HG02852 (cell line): ENCODE measurements at regions not wholly inside any gene's neighbourhood (a gene's known extent, or its start where the extent isn't known, plus 50 kb on each side); places are given as distances from the start of the nearest gene placed in this dataset.
"Not testable (repeated sequence)": the region's sequence is repeated elsewhere in the genome, so short reads cannot be mapped to it uniquely, and the experiment has no call there.

Experiments
- ATAC-seq: cut with Tn5 transposase; IDR thresholded peaks from one replicate; pipeline ENCODE4 v1.9.1; 2021; ENCODE audit warnings: mild to moderate bottlenecking, moderate library complexity; ENCODE audit not compliant: unreplicated experiment

GRCh38 chr9:106479679-106480078 is 383.3 kb upstream of the ZNF462 start:
- no peak for ATAC-seq

GRCh38 chr9:106481013-106481609 is 381.9 kb upstream of the ZNF462 start:
- no peak for ATAC-seq

- no peak for ATAC-seq
Measured at GRCh38 chr9:106482733-106483132, 380.2 kb upstream of the ZNF462 start.

- no peak for ATAC-seq
Measured at GRCh38 chr9:106486685-106487084, 376.3 kb upstream of the ZNF462 start.

- ATAC-seq = no peak
Measured at GRCh38 chr9:106487266-106487665, 375.7 kb upstream of the ZNF462 start.

- ATAC-seq = not testable (repeated sequence)
Measured at GRCh38 chr9:106492126-106492525, 370.8 kb upstream of the ZNF462 start.

- ATAC-seq = no peak
Measured at GRCh38 chr9:106500171-106500570, 362.8 kb upstream of the ZNF462 start.

- ATAC-seq = not testable (repeated sequence)
Measured at GRCh38 chr9:106501210-106501609, 361.8 kb upstream of the ZNF462 start.

GRCh38 chr9:106502930-106503329 is 360.0 kb upstream of the ZNF462 start:
- ATAC-seq = no peak

- no peak for ATAC-seq
Measured at GRCh38 chr9:106503759-106504158, 359.2 kb upstream of the ZNF462 start.

GRCh38 chr9:106526716-106527204 is 336.2 kb upstream of the ZNF462 start:
- ATAC-seq = no peak

GRCh38 chr9:106528158-106528557 is 334.8 kb upstream of the ZNF462 start:
- ATAC-seq = no peak

GRCh38 chr9:106529616-106530015 is 333.4 kb upstream of the ZNF462 start:
- ATAC-seq = no peak

GRCh38 chr9:106531491-106531890 is 331.5 kb upstream of the ZNF462 start:
- ATAC-seq = no peak

- ATAC-seq = no peak
Measured at GRCh38 chr9:106532306-106533015, 330.5 kb upstream of the ZNF462 start.

GRCh38 chr9:106534800-106535199 is 328.2 kb upstream of the ZNF462 start:
- ATAC-seq = no peak

- ATAC-seq = no peak
Measured at GRCh38 chr9:106535439-106535838, 327.5 kb upstream of the ZNF462 start.

- ATAC-seq = no peak
Measured at GRCh38 chr9:106557996-106558667, 304.8 kb upstream of the ZNF462 start.

- no peak for ATAC-seq
Measured at GRCh38 chr9:106560540-106560939, 302.4 kb upstream of the ZNF462 start.

- ATAC-seq = no peak
Measured at GRCh38 chr9:106575823-106576222, 287.1 kb upstream of the ZNF462 start.

GRCh38 chr9:106576232-106576760 is 286.7 kb upstream of the ZNF462 start:
- ATAC-seq = no peak

GRCh38 chr9:106577121-106577520 is 285.8 kb upstream of the ZNF462 start:
- ATAC-seq = no peak
